OCI-LY1 (cell line): ENCODE measurements at regions not wholly inside any gene's neighbourhood (a gene's known extent, or its start where the extent isn't known, plus 50 kb on each side); places are given as distances from the start of the nearest gene placed in this dataset.

Experiments
- H2AFZ ChIP-seq: fragments of 200-600 bp; sonication (generic), shearing (Covaris generic); 2 replicates; pipeline ENCODE4 v1.6.0; 2014; ENCODE audit warnings: antibody characterized with exemption, mild to moderate bottlenecking, low read length
- H3F3A ChIP-seq: fragments of 200-600 bp; sonication (generic), shearing (Covaris generic); 2 replicates; pipeline ENCODE4 v1.6.0; 2014; ENCODE audit warnings: mild to moderate bottlenecking, antibody characterized with exemption, low read length, moderate library complexity; ENCODE audit not compliant: insufficient read depth
- H3K27ac ChIP-seq: fragments of 200-600 bp; sonication (generic); 2 replicates; pipeline ENCODE4 v1.5.1; 2014; ENCODE audit warnings: low read length, mixed run types, mild to moderate bottlenecking, low read depth; ENCODE audit not compliant: poor library complexity, severe bottlenecking
- H3K27me3 ChIP-seq: fragments of 200-600 bp; sonication (generic); 2 replicates; pipeline ENCODE4 v1.6.0; 2014; ENCODE audit warnings: antibody characterized with exemption, mild to moderate bottlenecking, low read length, moderate library complexity; ENCODE audit not compliant: insufficient read depth
- H3K36me3 ChIP-seq: fragments of 200-600 bp; sonication (generic); 2 replicates; pipeline ENCODE4 v1.6.1; 2014; ENCODE audit warnings: mild to moderate bottlenecking, antibody characterized with exemption, low read length, moderate library complexity, mixed read lengths; ENCODE audit not compliant: insufficient read depth
- H3K4me1 ChIP-seq: fragments of 200-600 bp; sonication (generic); 2 replicates; pipeline ENCODE4 v1.5.1; 2014; ENCODE audit warnings: mild to moderate bottlenecking, low read length, moderate library complexity; ENCODE audit not compliant: insufficient read depth, severe bottlenecking
- H3K4me2 ChIP-seq: fragments of 200-600 bp; sonication (generic), shearing (Covaris generic); 2 replicates; pipeline ENCODE4 v1.6.1; 2014; ENCODE audit warnings: low read length
- H3K4me3 ChIP-seq: fragments of 200-600 bp; sonication (generic); 2 replicates; pipeline ENCODE4 v1.5.1; 2014; ENCODE audit warnings: low read length, low read depth, mild to moderate bottlenecking, mixed read lengths; ENCODE audit not compliant: poor library complexity, severe bottlenecking
- H3K79me2 ChIP-seq: fragments of 200-600 bp; shearing (Covaris generic); 2 replicates; pipeline ENCODE4 v1.6.1; 2016; ENCODE audit warnings: mixed run types, low read length, mixed read lengths; ENCODE audit not compliant: insufficient read depth
- H3K9ac ChIP-seq: fragments of 200-600 bp; sonication (generic), shearing (Covaris generic); 2 replicates; pipeline ENCODE4 v1.6.1; 2014; ENCODE audit warnings: mild to moderate bottlenecking, low read length, mixed read lengths
- H3K9me2 ChIP-seq: fragments of 200-600 bp; sonication (generic), shearing (Covaris generic); 2 replicates; pipeline ENCODE4 v1.6.1; 2014; ENCODE audit warnings: low read depth, mild to moderate bottlenecking, low read length, mixed read lengths
- H3K9me3 ChIP-seq: fragments of 200-600 bp; shearing (Covaris generic); 2 replicates; pipeline ENCODE4 v1.6.1; 2014; ENCODE audit warnings: low read length, mixed read lengths
- H4K20me1 ChIP-seq: fragments of 200-600 bp; sonication (generic), shearing (Covaris generic); 2 replicates; pipeline ENCODE4 v1.6.0; 2016; ENCODE audit warnings: mild to moderate bottlenecking, low read length; ENCODE audit not compliant: insufficient read depth
- CTCF ChIP-seq: fragments of 200-600 bp; sonication (generic), shearing (Covaris generic); IDR thresholded peaks from 2 replicates; pipeline ENCODE4 v1.5.1; 2017; ENCODE audit warnings: mild to moderate bottlenecking, antibody characterized with exemption, low read length, moderate library complexity, mixed read lengths
- EZH2 ChIP-seq: fragments of 200-600 bp; sonication (generic), shearing (Covaris generic); IDR thresholded peaks from 2 replicates; pipeline ENCODE4 v1.8.0; 2017; ENCODE audit warnings: borderline replicate concordance, mixed run types, mild to moderate bottlenecking, antibody characterized with exemption, low read length, moderate library complexity, mixed read lengths

GRCh38 chr3:81927811-81928210 is 166.4 kb upstream of the GBE1 start:
- H2AFZ ChIP-seq: no peak overlapping the region
- no peaks in the 10 kb centered on the region for H3K4me1 ChIP-seq
- no peaks in the 10 kb centered on the region for H3F3A ChIP-seq
- no peak overlapping the region for H3K9ac ChIP-seq
- H3K4me3 ChIP-seq: no peak overlapping the region
- no peaks in the 10 kb centered on the region for H3K9me3 ChIP-seq
- H4K20me1 ChIP-seq: no peaks in the 10 kb centered on the region
- no peak overlapping the region for H3K27ac ChIP-seq
- no peak for TF ChIP-seq CTCF
- H3K4me2 ChIP-seq: no peak overlapping the region
- no peaks in the 10 kb centered on the region for H3K79me2 ChIP-seq
- H3K9me2 ChIP-seq: no peaks in the 10 kb centered on the region
- no peaks in the 10 kb centered on the region for H3K36me3 ChIP-seq
- H3K27me3 ChIP-seq: no peaks in the 10 kb centered on the region

GRCh38 chr3:81925385-81925784 is 163.9 kb upstream of the GBE1 start:
- no peak overlapping the region for H3K4me3 ChIP-seq
- H3K9ac ChIP-seq: no peak overlapping the region
- H3K36me3 ChIP-seq: no peaks in the 10 kb centered on the region
- no peaks in the 10 kb centered on the region for H3K9me2 ChIP-seq
- no peaks in the 10 kb centered on the region for H3K4me1 ChIP-seq
- H4K20me1 ChIP-seq: no peaks in the 10 kb centered on the region
- H3F3A ChIP-seq: no peaks in the 10 kb centered on the region
- no peak overlapping the region for H3K27ac ChIP-seq
- H3K4me2 ChIP-seq: no peak overlapping the region
- H3K9me3 ChIP-seq: no peaks in the 10 kb centered on the region
- no peaks in the 10 kb centered on the region for H3K27me3 ChIP-seq
- no peak overlapping the region for H2AFZ ChIP-seq
- no peaks in the 10 kb centered on the region for H3K79me2 ChIP-seq
- TF ChIP-seq CTCF: no peak
- TF ChIP-seq EZH2: no peak

- no peak overlapping the region for H3K27ac ChIP-seq
- H3K9ac ChIP-seq: no peak overlapping the region
- H3K4me3 ChIP-seq: no peak overlapping the region
- H3K79me2 ChIP-seq: no peaks in the 10 kb centered on the region
- no peaks in the 10 kb centered on the region for H3F3A ChIP-seq
- H2AFZ ChIP-seq: no peak overlapping the region
- no peaks in the 10 kb centered on the region for H3K4me1 ChIP-seq
- H3K4me2 ChIP-seq: no peak overlapping the region
- H4K20me1 ChIP-seq: no peaks in the 10 kb centered on the region
- TF ChIP-seq EZH2: no peak
- no peak for TF ChIP-seq CTCF
- H3K27me3 ChIP-seq: no peaks in the 10 kb centered on the region
- H3K9me2 ChIP-seq: no peaks in the 10 kb centered on the region
- no peaks in the 10 kb centered on the region for H3K36me3 ChIP-seq
- no peaks in the 10 kb centered on the region for H3K9me3 ChIP-seq
Measured at GRCh38 chr3:81923038-81923437, 161.6 kb upstream of the GBE1 start.
